ENCODE measurements at regions not wholly inside any gene's neighbourhood (a gene's known extent, or its start where the extent isn't known, plus 50 kb on each side); places are given as distances from the start of the nearest gene placed in this dataset.

DNA sequence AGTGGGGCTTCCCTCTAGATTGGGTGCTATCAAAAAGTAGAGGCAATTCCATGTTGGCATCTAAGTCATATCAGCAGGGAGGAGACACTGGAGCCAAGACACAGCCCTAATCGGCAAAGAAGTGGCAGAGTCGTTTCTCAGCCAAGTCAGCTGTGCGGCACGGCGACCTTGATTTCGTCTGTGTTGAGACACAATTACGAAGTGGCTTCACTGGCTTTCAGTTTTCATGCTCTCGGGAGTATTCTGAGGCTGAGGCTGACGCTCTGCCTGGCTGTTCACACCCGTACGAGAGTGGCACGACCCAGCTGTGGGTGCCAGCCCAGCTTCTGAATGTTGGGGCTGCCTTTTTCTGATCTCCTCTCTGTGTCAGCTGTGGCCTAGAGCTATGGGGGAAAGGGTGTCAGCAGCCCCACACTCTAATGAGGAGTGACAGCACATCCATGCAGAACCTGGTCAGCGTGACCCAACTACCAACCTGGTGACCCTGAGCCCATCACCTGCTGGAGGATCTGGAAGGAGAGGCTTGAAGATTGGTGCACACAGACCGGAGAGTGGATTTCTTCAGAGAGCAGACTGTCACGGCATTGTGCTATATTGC is 105.7 kb upstream of the TMEM45B start:
- Histone ChIP-seq H3K79me2 (replicated peaks; ENCODE audit: insufficient read depth, low read length) (no peaks in the 10 kb centered on the region), H3K4me3 (ENCODE audit: low read length) (no peak overlapping the region), H3K9me2 (ENCODE audit: insufficient read depth, low read length) (no peaks in the 10 kb centered on the region), H3K36me3 (ENCODE audit: insufficient read depth, low read length) (no peaks in the 10 kb centered on the region), H3F3A (ENCODE audit: insufficient read depth, low read length, poor library complexity, severe bottlenecking) (no peaks in the 10 kb centered on the region), H3K4me2 (ENCODE audit: low read length) (no peak overlapping the region), H2AFZ (ENCODE audit: low read depth, low read length) (no peak overlapping the region), H4K20me1 (ENCODE audit: insufficient read depth) (no peaks in the 10 kb centered on the region), H3K27me3 (ENCODE audit: insufficient read depth, low read depth, low read length) (no peaks in the 10 kb centered on the region), H3K9me3 (ENCODE audit: low read length) (no peaks in the 10 kb centered on the region), H3K27ac (ENCODE audit: low read length) (no peak overlapping the region), H3K9ac (ENCODE audit: low read length) (no peak overlapping the region)
- TF ChIP-seq MXI1 (conservative IDR thresholded peaks at IDR 0.05; ENCODE audit: poor library complexity, severe bottlenecking): no peak
- TF ChIP-seq EZH2 (IDR thresholded peaks at IDR 0.05; ENCODE audit: borderline replicate concordance, insufficient read depth, low read length, poor library complexity, severe bottlenecking): no peak
- no peak for TF ChIP-seq TAF1 (IDR thresholded peaks at IDR 0.05; ENCODE audit: low read depth)
- TF ChIP-seq, protein P1, sequence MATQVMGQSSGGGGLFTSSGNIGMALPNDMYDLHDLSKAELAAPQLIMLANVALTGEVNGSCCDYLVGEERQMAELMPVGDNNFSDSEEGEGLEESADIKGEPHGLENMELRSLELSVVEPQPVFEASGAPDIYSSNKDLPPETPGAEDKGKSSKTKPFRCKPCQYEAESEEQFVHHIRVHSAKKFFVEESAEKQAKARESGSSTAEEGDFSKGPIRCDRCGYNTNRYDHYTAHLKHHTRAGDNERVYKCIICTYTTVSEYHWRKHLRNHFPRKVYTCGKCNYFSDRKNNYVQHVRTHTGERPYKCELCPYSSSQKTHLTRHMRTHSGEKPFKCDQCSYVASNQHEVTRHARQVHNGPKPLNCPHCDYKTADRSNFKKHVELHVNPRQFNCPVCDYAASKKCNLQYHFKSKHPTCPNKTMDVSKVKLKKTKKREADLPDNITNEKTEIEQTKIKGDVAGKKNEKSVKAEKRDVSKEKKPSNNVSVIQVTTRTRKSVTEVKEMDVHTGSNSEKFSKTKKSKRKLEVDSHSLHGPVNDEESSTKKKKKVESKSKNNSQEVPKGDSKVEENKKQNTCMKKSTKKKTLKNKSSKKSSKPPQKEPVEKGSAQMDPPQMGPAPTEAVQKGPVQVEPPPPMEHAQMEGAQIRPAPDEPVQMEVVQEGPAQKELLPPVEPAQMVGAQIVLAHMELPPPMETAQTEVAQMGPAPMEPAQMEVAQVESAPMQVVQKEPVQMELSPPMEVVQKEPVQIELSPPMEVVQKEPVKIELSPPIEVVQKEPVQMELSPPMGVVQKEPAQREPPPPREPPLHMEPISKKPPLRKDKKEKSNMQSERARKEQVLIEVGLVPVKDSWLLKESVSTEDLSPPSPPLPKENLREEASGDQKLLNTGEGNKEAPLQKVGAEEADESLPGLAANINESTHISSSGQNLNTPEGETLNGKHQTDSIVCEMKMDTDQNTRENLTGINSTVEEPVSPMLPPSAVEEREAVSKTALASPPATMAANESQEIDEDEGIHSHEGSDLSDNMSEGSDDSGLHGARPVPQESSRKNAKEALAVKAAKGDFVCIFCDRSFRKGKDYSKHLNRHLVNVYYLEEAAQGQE (IDR thresholded peaks at IDR 0.05; ENCODE audit: borderline replicate concordance): no peak
- no peak for TF ChIP-seq POLR2AphosphoS5 (IDR thresholded peaks at IDR 0.05)
- no peak for TF ChIP-seq EP300 (conservative IDR thresholded peaks at IDR 0.05; ENCODE audit: poor library complexity, severe bottlenecking)
- no peak for TF ChIP-seq RAD21 (conservative IDR thresholded peaks at IDR 0.05)
- TF ChIP-seq, protein P2, sequence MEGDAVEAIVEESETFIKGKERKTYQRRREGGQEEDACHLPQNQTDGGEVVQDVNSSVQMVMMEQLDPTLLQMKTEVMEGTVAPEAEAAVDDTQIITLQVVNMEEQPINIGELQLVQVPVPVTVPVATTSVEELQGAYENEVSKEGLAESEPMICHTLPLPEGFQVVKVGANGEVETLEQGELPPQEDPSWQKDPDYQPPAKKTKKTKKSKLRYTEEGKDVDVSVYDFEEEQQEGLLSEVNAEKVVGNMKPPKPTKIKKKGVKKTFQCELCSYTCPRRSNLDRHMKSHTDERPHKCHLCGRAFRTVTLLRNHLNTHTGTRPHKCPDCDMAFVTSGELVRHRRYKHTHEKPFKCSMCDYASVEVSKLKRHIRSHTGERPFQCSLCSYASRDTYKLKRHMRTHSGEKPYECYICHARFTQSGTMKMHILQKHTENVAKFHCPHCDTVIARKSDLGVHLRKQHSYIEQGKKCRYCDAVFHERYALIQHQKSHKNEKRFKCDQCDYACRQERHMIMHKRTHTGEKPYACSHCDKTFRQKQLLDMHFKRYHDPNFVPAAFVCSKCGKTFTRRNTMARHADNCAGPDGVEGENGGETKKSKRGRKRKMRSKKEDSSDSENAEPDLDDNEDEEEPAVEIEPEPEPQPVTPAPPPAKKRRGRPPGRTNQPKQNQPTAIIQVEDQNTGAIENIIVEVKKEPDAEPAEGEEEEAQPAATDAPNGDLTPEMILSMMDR (IDR thresholded peaks at IDR 0.05; ENCODE audit: poor library complexity, severe bottlenecking): no peak
- no peak for TF ChIP-seq SMC3 (conservative IDR thresholded peaks at IDR 0.05; ENCODE audit: poor library complexity)

DNA sequence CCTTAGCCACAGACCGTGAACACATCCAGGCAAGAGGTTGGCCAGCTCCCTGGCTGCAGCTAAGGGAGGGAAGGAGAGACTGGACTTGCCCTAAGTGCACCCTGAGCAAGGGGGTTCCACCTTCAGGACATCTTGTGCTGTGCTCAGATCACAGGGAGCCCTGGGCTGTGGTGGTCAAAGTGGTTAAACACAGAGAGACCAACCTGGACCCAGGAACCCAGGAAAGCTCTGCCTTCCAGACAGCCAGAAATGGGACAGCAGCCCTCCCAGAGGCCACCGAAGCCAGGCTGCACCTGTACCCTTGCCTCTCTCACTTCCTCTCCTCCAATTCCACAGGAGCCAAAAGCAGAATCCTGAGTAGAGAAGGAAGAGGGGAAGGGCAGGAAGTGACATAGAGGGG is 105.2 kb upstream of the TMEM45B start:
- Histone ChIP-seq H3K9me3 (ENCODE audit: low read length) (no peaks in the 10 kb centered on the region), H3K4me2 (ENCODE audit: low read length) (no peak overlapping the region), H3K27ac (ENCODE audit: low read length) (no peak overlapping the region), H2AFZ (ENCODE audit: low read depth, low read length) (no peak overlapping the region), H4K20me1 (ENCODE audit: insufficient read depth) (no peaks in the 10 kb centered on the region), H3K79me2 (replicated peaks; ENCODE audit: insufficient read depth, low read length) (no peaks in the 10 kb centered on the region), H3K36me3 (ENCODE audit: insufficient read depth, low read length) (no peaks in the 10 kb centered on the region), H3K9ac (ENCODE audit: low read length) (no peak overlapping the region), H3K27me3 (ENCODE audit: insufficient read depth, low read depth, low read length) (no peaks in the 10 kb centered on the region), H3K9me2 (ENCODE audit: insufficient read depth, low read length) (no peaks in the 10 kb centered on the region), H3F3A (ENCODE audit: insufficient read depth, low read length, poor library complexity, severe bottlenecking) (no peaks in the 10 kb centered on the region), H3K4me3 (ENCODE audit: low read length) (no peak overlapping the region)
- TF ChIP-seq POLR2AphosphoS5 (IDR thresholded peaks at IDR 0.05) (no peak), RAD21 (conservative IDR thresholded peaks at IDR 0.05) (no peak), TAF1 (IDR thresholded peaks at IDR 0.05; ENCODE audit: low read depth) (no peak), SMC3 (conservative IDR thresholded peaks at IDR 0.05; ENCODE audit: poor library complexity) (no peak), EZH2 (IDR thresholded peaks at IDR 0.05; ENCODE audit: borderline replicate concordance, insufficient read depth, low read length, poor library complexity, severe bottlenecking) (no peak), MXI1 (conservative IDR thresholded peaks at IDR 0.05; ENCODE audit: poor library complexity, severe bottlenecking) (no peak), EP300 (conservative IDR thresholded peaks at IDR 0.05; ENCODE audit: poor library complexity, severe bottlenecking) (no peak)
- TF ChIP-seq, protein P2 (IDR thresholded peaks at IDR 0.05; ENCODE audit: poor library complexity, severe bottlenecking): no peak
- TF ChIP-seq, protein P1 (IDR thresholded peaks at IDR 0.05; ENCODE audit: borderline replicate concordance): no peak
